Muscle layer of colon (tissue), 2 donors: ENCODE measurements at regions not wholly inside any gene's neighbourhood (a gene's known extent, or its start where the extent isn't known, plus 50 kb on each side); places are given as distances from the start of the nearest gene placed in this dataset.

ENCODE experiments used
- H3K27ac ChIP-seq: one replicate; pipeline ENCODE4 v1.7.0; 2013; ENCODE audit warnings: low read depth, mild to moderate bottlenecking, low read length, moderate library complexity
- H3K27me3 ChIP-seq, 2 donors: one replicate each; pipeline ENCODE4 v1.7.0; 2013; ENCODE audit warnings: low read length in 2 of 2, mild to moderate bottlenecking in 2 of 2; ENCODE audit not compliant: insufficient read depth in 2 of 2, control insufficient read depth in 1 of 2
- H3K36me3 ChIP-seq: one replicate; pipeline ENCODE4 v1.7.0; 2013; ENCODE audit warnings: mild to moderate bottlenecking, low read length; ENCODE audit not compliant: insufficient read depth
- H3K4me1 ChIP-seq: one replicate; pipeline ENCODE4 v1.7.0; 2013; ENCODE audit warnings: mild to moderate bottlenecking, low read length; ENCODE audit not compliant: insufficient read depth
- H3K4me3 ChIP-seq, 2 donors: one replicate each; pipeline ENCODE4 v1.7.0; 2013; ENCODE audit warnings: low read length in 2 of 2, low read depth in 1 of 2, mild to moderate bottlenecking in 1 of 2, moderate library complexity in 1 of 2
- H3K9ac ChIP-seq: one replicate; pipeline ENCODE4 v1.7.0; 2013; ENCODE audit warnings: low read length
- H3K9me3 ChIP-seq: one replicate; pipeline ENCODE4 v1.7.0; 2013; ENCODE audit warnings: mild to moderate bottlenecking, low read length
- donor health status: abdominal sarcoma.
- donor health status: Adenocarcinoma of cecum.

GRCh38 chr3:70815817-70816216, 503.4 kb upstream of the MDFIC2 start:
- H3K36me3 ChIP-seq = no peaks in the 10 kb centered on the region
- no peak overlapping the region for H3K9ac ChIP-seq
- H3K27me3 ChIP-seq = no peaks in the 10 kb centered on the region

GRCh38 chr3:70813311-70813710, 500.9 kb upstream of the MDFIC2 start:
- Histone ChIP-seq H3K4me1 (peaks cover 5% of the 10 kb centered on the region), H3K9ac (no peak overlapping the region), H3K4me3 (no peak overlapping the region), H3K36me3 (no peaks in the 10 kb centered on the region), H3K9me3 (no peaks in the 10 kb centered on the region), H3K27ac (no peak overlapping the region), H3K27me3 (no peaks in the 10 kb centered on the region)

More at GRCh38 chr3:70815817-70816216, 503.4 kb upstream of the MDFIC2 start:
- peaks cover 5% of the 10 kb centered on the region for H3K4me1 ChIP-seq
- H3K4me3 ChIP-seq = no peak overlapping the region
- no peaks in the 10 kb centered on the region for H3K9me3 ChIP-seq
- no peak overlapping the region for H3K27ac ChIP-seq

GRCh38 chr3:70811880-70812279, 499.4 kb upstream of the MDFIC2 start:
- Histone ChIP-seq H3K27ac (no peak overlapping the region), H3K4me3 (no peak overlapping the region), H3K27me3 (no peaks in the 10 kb centered on the region), H3K9ac (no peak overlapping the region), H3K4me1 (peaks cover 5% of the 10 kb centered on the region), H3K9me3 (no peaks in the 10 kb centered on the region), H3K36me3 (no peaks in the 10 kb centered on the region)

DNA sequence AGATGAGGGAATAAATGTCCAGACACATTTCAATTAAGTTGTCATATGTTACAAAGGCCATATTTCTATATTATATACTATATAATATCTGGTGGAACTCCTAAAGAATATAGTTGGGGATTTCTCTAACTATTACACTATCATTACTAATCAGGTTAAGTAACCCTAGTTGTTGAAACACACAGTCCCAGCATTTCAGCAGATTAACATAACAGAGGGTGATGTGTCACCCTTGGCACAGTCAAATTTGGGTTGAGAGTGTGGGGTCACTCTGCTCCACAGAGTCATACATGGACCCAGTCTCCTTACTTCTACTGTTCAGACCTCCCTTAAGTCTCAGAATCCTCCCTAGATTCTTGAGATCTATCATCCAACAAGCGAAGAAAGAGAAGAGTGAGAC, 496.4 kb upstream of the MDFIC2 start:
- H3K27me3 ChIP-seq = no peaks in the 10 kb centered on the region
- H3K4me1 ChIP-seq = peaks cover 13% of the 10 kb centered on the region
- H3K4me3 ChIP-seq = no peak overlapping the region
- H3K36me3 ChIP-seq = no peaks in the 10 kb centered on the region
- H3K27ac ChIP-seq = no peak overlapping the region
- H3K9me3 ChIP-seq = no peaks in the 10 kb centered on the region
- H3K9ac ChIP-seq = no peak overlapping the region

DNA sequence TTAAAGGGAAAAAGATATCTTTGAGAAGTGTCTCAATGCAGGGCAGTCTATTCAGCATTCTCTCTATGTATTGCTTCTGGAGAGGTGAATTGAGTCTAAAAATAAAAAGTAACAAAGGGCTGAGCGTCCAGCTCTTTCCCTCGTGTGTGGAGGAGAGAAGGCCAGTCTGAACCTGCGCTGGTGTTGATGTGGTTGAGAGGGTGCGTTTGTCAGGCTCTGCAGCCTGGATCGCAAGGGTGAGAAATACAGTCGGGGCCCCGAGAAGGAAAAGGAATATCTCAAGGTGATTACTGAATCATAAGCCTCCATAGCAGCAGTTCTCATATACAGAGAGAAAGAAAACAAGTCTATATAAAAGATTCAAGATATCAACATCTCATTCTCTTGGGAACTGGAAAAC, 494.1 kb upstream of the MDFIC2 start:
- Histone ChIP-seq H3K9me3 (no peaks in the 10 kb centered on the region), H3K9ac (no peak overlapping the region), H3K4me3 (no peak overlapping the region), H3K36me3 (no peaks in the 10 kb centered on the region), H3K27me3 (no peaks in the 10 kb centered on the region), H3K27ac (no peak overlapping the region), H3K4me1 (peaks cover 12% of the 10 kb centered on the region)

GRCh38 chr3:70806021-70806420, 493.6 kb upstream of the MDFIC2 start:
- Histone ChIP-seq H3K9ac (no peak overlapping the region), H3K36me3 (no peaks in the 10 kb centered on the region), H3K9me3 (no peaks in the 10 kb centered on the region), H3K27me3 (no peaks in the 10 kb centered on the region), H3K4me3 (no peak overlapping the region), H3K27ac (no peak overlapping the region), H3K4me1 (peaks cover 9% of the 10 kb centered on the region)

- H3K9me3 ChIP-seq = no peaks in the 10 kb centered on the region
- H3K27me3 ChIP-seq = no peaks in the 10 kb centered on the region
- no peak overlapping the region for H3K4me3 ChIP-seq
Measured at GRCh38 chr3:70805061-70805889, 492.8 kb upstream of the MDFIC2 start.

GRCh38 chr3:70803891-70804290, 491.5 kb upstream of the MDFIC2 start:
- Histone ChIP-seq H3K27ac (no peak overlapping the region), H3K9me3 (no peaks in the 10 kb centered on the region), H3K4me1 (peaks cover 9% of the 10 kb centered on the region), H3K9ac (no peak overlapping the region), H3K27me3 (no peaks in the 10 kb centered on the region), H3K36me3 (no peaks in the 10 kb centered on the region), H3K4me3 (no peak overlapping the region)

More at GRCh38 chr3:70805061-70805889, 492.8 kb upstream of the MDFIC2 start:
- Histone ChIP-seq H3K4me1 (peaks cover 9% of the 10 kb centered on the region), H3K27ac (no peak overlapping the region), H3K36me3 (no peaks in the 10 kb centered on the region), H3K9ac (no peak overlapping the region)

DNA sequence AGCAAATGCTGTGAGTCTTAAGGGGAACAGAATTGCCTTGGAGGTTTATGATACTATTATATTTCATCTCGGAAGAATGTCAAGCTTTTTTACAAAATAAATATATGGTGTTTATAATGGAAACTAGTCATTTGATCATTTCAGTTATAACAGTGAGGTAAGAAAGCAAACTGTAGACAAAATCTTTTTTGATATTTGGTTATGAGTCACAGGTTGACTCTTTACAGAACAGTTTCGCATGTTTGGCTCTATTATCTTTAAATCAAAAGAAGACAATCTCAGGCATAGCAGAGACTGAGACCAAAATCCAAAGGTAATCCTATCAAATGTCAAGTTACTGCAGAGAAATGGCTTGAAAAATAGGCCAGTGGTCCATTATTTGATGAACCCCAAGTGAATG, 490.9 kb upstream of the MDFIC2 start:
- Histone ChIP-seq H3K9me3 (no peaks in the 10 kb centered on the region), H3K4me1 (peaks cover 9% of the 10 kb centered on the region), H3K4me3 (no peak overlapping the region), H3K27ac (no peak overlapping the region), H3K27me3 (no peaks in the 10 kb centered on the region), H3K36me3 (no peaks in the 10 kb centered on the region), H3K9ac (no peak overlapping the region)

- H3K4me3 ChIP-seq = no peak overlapping the region
- H3K9me3 ChIP-seq = no peaks in the 10 kb centered on the region
- no peak overlapping the region for H3K27ac ChIP-seq
- peaks cover 9% of the 10 kb centered on the region for H3K4me1 ChIP-seq
- no peaks in the 10 kb centered on the region for H3K27me3 ChIP-seq
- H3K9ac ChIP-seq = no peak overlapping the region
- no peaks in the 10 kb centered on the region for H3K36me3 ChIP-seq
Measured at GRCh38 chr3:70800951-70801350, 488.5 kb upstream of the MDFIC2 start.

GRCh38 chr3:70789878-70790277, 477.4 kb upstream of the MDFIC2 start:
- no peaks in the 10 kb centered on the region for H3K4me1 ChIP-seq
- no peak overlapping the region for H3K9ac ChIP-seq
- no peaks in the 10 kb centered on the region for H3K9me3 ChIP-seq
- no peaks in the 10 kb centered on the region for H3K36me3 ChIP-seq
- no peak overlapping the region for H3K4me3 ChIP-seq
- H3K27me3 ChIP-seq = no peaks in the 10 kb centered on the region
- H3K27ac ChIP-seq = no peak overlapping the region

DNA sequence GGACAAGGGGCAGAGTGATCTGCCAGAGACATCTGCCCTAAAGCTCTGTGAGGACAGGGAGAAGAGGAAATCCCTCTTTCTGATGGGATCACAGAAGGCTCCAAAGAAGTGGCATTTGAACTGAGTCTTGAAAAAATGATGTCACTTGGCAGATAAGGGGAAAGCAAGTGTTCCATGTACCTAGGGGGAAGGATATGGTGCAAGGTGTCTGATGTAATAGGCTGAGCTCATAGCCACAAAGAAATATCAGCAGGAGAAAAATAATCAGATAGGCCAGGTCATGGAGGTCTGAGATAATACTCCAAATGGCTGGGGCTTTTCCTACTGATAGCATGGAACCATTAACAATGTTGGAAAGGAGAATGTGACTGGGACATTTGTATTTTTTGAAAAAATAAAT, 468.4 kb upstream of the MDFIC2 start:
- H3K4me1 ChIP-seq = no peaks in the 10 kb centered on the region
- H3K9ac ChIP-seq = no peak overlapping the region
- H3K27me3 ChIP-seq = no peaks in the 10 kb centered on the region
- H3K4me3 ChIP-seq = no peak overlapping the region
- H3K27ac ChIP-seq = no peak overlapping the region
- no peaks in the 10 kb centered on the region for H3K36me3 ChIP-seq
- H3K9me3 ChIP-seq = no peaks in the 10 kb centered on the region
